ENCODE measurements at regions not wholly inside any gene's neighbourhood (a gene's known extent, or its start where the extent isn't known, plus 50 kb on each side); places are given as distances from the start of the nearest gene placed in this dataset.

DNA sequence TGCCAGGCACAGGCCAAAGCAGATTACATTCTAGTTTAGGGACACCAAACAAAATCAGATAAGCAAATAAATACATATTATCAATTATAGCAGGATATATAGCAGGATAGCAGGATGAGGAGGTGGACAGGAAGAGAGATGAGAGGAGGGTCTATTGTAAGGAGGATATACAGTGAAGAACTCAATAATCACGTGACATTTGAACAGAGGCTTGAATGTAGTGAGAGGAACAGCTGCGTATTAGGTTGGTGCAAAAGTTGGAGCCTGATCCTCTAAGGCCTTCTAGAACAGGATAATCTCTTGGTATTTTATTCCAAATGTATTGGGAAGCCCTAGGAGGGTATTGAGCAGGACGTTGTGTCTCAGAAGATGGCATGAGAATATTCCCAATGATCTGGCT, 136.7 kb downstream of the CYLD start:
- ATAC-seq = no peak
- H3K4me2 ChIP-seq (ENCODE audit: low read length) = no peak overlapping the region
- intact Hi-C loops (cut with micrococcal nuclease) = no loop called here
- H3K9ac ChIP-seq (ENCODE audit: low read length) = no peak overlapping the region
- no peaks in the 10 kb centered on the region for H3K36me3 ChIP-seq (ENCODE audit: low read depth, low read length)
- no peak overlapping the region for H2AFZ ChIP-seq (ENCODE audit: low read length)
- no peaks in the 10 kb centered on the region for H4K20me1 ChIP-seq (ENCODE audit: low read length)
- no peak overlapping the region for H3K4me3 ChIP-seq (ENCODE audit: low read length)
- DNase-seq = no peak
- H3K79me2 ChIP-seq (ENCODE audit: low read length) = no peaks in the 10 kb centered on the region
- POLR2A ChIA-PET (ENCODE audit: unreplicated experiment) = no interaction called here
- H3F3A ChIP-seq (ENCODE audit: low read length, unreplicated experiment) = no peaks in the 10 kb centered on the region
- no peaks in the 10 kb centered on the region for H3K4me1 ChIP-seq (ENCODE audit: insufficient read depth, low read length)
- CTCF ChIA-PET = no interaction called here
- no peaks in the 10 kb centered on the region for H3K9me2 ChIP-seq (replicated peaks; ENCODE audit: low read length)
- no TSS peak for BruUV-seq (replicated peaks)
- H3K27me3 ChIP-seq (ENCODE audit: low read length) = peaks cover 22% of the 10 kb centered on the region
- H3K9me3 ChIP-seq (ENCODE audit: low read length) = no peaks in the 10 kb centered on the region
- TF ChIP-seq, protein P1, sequence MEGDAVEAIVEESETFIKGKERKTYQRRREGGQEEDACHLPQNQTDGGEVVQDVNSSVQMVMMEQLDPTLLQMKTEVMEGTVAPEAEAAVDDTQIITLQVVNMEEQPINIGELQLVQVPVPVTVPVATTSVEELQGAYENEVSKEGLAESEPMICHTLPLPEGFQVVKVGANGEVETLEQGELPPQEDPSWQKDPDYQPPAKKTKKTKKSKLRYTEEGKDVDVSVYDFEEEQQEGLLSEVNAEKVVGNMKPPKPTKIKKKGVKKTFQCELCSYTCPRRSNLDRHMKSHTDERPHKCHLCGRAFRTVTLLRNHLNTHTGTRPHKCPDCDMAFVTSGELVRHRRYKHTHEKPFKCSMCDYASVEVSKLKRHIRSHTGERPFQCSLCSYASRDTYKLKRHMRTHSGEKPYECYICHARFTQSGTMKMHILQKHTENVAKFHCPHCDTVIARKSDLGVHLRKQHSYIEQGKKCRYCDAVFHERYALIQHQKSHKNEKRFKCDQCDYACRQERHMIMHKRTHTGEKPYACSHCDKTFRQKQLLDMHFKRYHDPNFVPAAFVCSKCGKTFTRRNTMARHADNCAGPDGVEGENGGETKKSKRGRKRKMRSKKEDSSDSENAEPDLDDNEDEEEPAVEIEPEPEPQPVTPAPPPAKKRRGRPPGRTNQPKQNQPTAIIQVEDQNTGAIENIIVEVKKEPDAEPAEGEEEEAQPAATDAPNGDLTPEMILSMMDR (conservative IDR thresholded peaks at IDR 0.05; ENCODE audit: low read depth, low read length) = no peak
- no peak for TF ChIP-seq EZH2 (IDR thresholded peaks at IDR 0.05; ENCODE audit: low read length, unreplicated experiment)
- no peak for TF ChIP-seq EZH2phosphoT487 (IDR thresholded peaks at IDR 0.05; ENCODE audit: borderline replicate concordance, low read length)
- no peak overlapping the region for H3K27ac ChIP-seq (ENCODE audit: low read length)

DNA sequence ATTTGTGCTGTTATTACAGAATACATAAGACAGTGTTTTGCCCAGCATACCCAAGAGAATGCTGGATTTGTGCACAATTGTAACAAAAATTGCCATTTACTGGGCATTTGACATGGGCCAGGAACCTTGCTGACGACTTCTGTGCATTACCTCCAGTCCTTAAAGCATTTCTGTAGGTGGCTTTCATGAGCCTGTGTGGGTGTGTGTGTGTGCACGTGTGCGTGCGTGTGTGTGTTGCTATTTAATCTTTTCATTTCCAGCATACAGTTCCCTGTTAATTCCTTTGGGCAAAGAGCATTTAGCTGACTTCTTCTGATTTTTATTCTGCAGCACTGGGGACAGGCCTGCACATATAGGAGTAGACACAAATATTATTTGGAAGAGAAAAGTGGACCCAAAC, 134.4 kb downstream of the CYLD start:
- no peaks in the 10 kb centered on the region for H4K20me1 ChIP-seq (ENCODE audit: low read length)
- no peaks in the 10 kb centered on the region for H3K9me2 ChIP-seq (replicated peaks; ENCODE audit: low read length)
- ATAC-seq = no peak
- no peaks in the 10 kb centered on the region for H3K9me3 ChIP-seq (ENCODE audit: low read length)
- no TSS peak for BruUV-seq (replicated peaks)
- H3K4me3 ChIP-seq (ENCODE audit: low read length) = no peak overlapping the region
- no peaks in the 10 kb centered on the region for H3K79me2 ChIP-seq (ENCODE audit: low read length)
- no peak overlapping the region for H3K27ac ChIP-seq (ENCODE audit: low read length)
- intact Hi-C loops (cut with micrococcal nuclease) = no loop called here
- CTCF ChIA-PET = no interaction called here
- POLR2A ChIA-PET (ENCODE audit: unreplicated experiment) = no interaction called here
- TF ChIP-seq EZH2phosphoT487 (IDR thresholded peaks at IDR 0.05; ENCODE audit: borderline replicate concordance, low read length) (no peak), EZH2 (IDR thresholded peaks at IDR 0.05; ENCODE audit: low read length, unreplicated experiment) (no peak)
- TF ChIP-seq, protein P1 (conservative IDR thresholded peaks at IDR 0.05; ENCODE audit: low read depth, low read length) = no peak
- H3F3A ChIP-seq (ENCODE audit: low read length, unreplicated experiment) = no peaks in the 10 kb centered on the region
- H3K4me2 ChIP-seq (ENCODE audit: low read length) = no peak overlapping the region
- H3K27me3 ChIP-seq (ENCODE audit: low read length) = peaks cover 26% of the 10 kb centered on the region
- H3K36me3 ChIP-seq (ENCODE audit: low read depth, low read length) = no peaks in the 10 kb centered on the region
- H3K4me1 ChIP-seq (ENCODE audit: insufficient read depth, low read length) = no peaks in the 10 kb centered on the region
- no peak overlapping the region for H2AFZ ChIP-seq (ENCODE audit: low read length)
- no peak for DNase-seq
- no peak overlapping the region for H3K9ac ChIP-seq (ENCODE audit: low read length)

DNA sequence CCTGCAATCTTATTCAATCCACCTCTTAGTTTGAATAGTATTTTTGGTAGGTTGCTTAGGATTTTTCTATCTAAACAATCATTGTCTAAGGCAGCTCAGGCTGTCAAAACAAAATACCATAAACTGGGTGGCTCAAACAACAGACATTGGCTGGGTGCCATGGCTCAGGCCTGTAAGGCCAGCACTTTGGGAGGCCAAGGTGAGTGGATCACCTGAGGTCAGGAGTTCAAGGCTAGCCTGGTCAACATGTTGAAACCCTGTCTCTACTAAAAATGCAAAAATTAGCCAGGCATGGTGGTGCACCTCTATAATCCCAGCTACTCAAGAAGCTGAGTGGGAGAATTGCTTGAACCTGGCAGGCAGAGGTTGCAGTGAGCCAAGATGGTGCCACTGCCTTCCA, 126.7 kb downstream of the CYLD start:
- intact Hi-C loops (cut with micrococcal nuclease) = no loop called here
- BruUV-seq (replicated peaks) = no TSS peak
- DNase-seq (no peak), ATAC-seq (no peak)
- H3K4me3 ChIP-seq (ENCODE audit: low read length) = no peak overlapping the region
- TF ChIP-seq, protein P1 (conservative IDR thresholded peaks at IDR 0.05; ENCODE audit: low read depth, low read length) = no peak
- TF ChIP-seq EZH2 (IDR thresholded peaks at IDR 0.05; ENCODE audit: low read length, unreplicated experiment) = no peak
- ChIA-PET POLR2A (ENCODE audit: unreplicated experiment) (no interaction called here), CTCF (no interaction called here)
- H3K4me2 ChIP-seq (ENCODE audit: low read length) = no peak overlapping the region
- H3F3A ChIP-seq (ENCODE audit: low read length, unreplicated experiment) = no peaks in the 10 kb centered on the region
- H3K79me2 ChIP-seq (ENCODE audit: low read length) = no peaks in the 10 kb centered on the region
- H2AFZ ChIP-seq (ENCODE audit: low read length) = no peak overlapping the region
- no peaks in the 10 kb centered on the region for H4K20me1 ChIP-seq (ENCODE audit: low read length)
- no peak overlapping the region for H3K27ac ChIP-seq (ENCODE audit: low read length)
- no peaks in the 10 kb centered on the region for H3K36me3 ChIP-seq (ENCODE audit: low read depth, low read length)
- H3K27me3 ChIP-seq (ENCODE audit: low read length) = peaks cover 3% of the 10 kb centered on the region; the same call in 1 of the 2 replicates
- H3K9ac ChIP-seq (ENCODE audit: low read length) = no peak overlapping the region
- no peaks in the 10 kb centered on the region for H3K9me3 ChIP-seq (ENCODE audit: low read length)
- H3K4me1 ChIP-seq (ENCODE audit: insufficient read depth, low read length) = no peaks in the 10 kb centered on the region
- H3K9me2 ChIP-seq (replicated peaks; ENCODE audit: low read length) = no peaks in the 10 kb centered on the region

Measured in PC-3 (cell line).